ENCODE measurements at regions not wholly inside any gene's neighbourhood (a gene's known extent, or its start where the extent isn't known, plus 50 kb on each side); places are given as distances from the start of the nearest gene placed in this dataset.
A peak's percentile ranks its signal among the peaks of the same experiment; 100 is the strongest.
"Not testable (repeated sequence)": the region's sequence is repeated elsewhere in the genome, so short reads cannot be mapped to it uniquely, and the experiment has no call there.

DNA sequence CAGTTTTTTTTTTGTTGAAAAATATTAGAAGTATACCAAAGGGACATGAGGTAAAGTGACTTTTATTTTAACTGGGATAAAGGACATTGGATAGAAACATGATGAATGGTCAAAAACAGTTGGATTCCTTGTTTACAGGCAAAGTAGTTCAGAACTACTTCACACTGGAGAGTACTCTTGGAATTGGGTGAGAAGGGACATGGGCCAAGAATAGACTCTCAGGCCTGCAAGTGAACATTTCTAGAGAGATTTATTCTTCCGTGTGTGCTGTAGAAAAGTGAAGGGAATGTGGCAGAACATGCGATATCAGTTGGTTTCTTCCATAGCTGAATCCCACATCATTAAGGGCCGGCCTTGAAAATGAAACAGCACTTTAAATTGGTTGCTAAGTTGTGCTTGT is 290.5 kb downstream of the ADGRL2 start:
- DNase-seq (ENCODE audit: low read depth), result no peak

DNA sequence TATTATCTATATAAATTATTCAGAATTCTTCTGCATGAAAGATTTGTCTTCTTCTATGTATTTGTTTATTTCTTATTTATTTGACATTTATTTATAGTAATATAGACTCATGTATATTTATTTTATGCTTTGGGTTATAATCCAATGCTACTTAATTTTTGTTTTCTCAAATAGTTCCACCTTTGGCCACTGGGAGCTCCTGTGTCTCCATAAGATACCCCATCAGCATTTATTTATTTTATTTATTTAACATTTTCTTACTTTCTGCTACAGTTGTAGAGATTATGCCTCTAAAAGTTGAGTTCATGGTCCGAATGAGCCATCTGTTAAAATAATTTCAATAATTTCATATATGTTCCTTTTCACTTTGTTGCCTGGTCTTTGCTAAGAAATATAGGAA is 289.4 kb downstream of the ADGRL2 start:
- DNase-seq (ENCODE audit: low read depth), result no peak

DNA sequence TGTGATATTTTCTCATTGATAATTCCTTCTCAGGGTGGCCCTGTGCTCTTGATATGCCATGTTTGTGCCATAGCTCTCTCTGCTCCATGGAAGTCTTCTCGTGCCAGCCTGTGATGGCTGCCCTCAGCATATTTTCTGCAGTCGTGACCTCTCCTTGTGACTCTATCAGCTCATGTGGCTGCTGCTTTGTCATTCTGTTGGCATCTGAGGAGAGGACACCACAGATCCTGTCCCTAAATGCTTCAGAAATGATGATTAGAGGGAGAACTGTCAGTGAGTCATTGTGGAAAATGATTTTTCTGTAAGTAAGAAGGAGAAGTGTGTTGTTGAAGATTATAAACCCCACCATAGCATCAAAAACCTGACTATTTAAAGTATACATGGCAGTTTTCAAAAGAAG is 286.0 kb downstream of the ADGRL2 start:
- DNase-seq (ENCODE audit: low read depth), result peak; percentile 50

DNA sequence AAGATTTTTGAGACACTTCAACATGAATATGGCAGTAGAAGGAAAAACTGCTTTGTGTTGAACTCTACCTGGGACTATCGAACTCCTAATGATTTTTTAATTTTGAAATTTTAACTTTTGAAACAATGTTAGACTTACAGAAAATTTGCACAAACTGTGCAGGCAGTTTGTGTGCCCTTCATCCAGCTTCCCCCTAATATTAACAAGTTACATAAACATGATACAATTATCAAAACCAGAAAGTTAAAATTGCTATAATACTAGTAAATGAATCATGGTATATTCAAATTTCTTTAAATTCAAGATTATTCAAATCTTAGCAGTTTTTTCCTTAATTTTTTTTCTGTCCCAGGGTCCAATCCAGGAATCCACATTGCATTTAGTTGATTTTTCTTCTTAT is 278.9 kb downstream of the ADGRL2 start:
- DNase-seq (ENCODE audit: low read depth), result no peak

DNA sequence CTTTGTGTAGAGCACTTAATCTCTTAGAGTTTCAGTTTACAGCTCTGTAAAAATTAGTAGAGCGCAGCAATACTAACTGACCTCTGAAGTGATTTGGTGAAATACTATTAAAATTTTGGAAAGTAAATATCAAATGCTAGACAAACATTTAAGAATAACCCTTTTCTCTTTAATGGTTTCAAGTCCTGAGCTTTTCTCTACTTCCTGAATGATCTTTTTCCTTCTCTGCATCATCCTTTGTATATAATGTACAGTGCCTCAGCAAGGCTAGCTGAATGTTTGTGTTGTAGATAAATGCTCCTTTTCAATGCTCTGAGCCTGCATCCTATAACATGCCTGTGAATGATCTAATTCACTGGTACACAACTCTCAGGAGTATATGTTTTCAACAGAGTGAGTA is 272.9 kb downstream of the ADGRL2 start:
- no peak for DNase-seq (ENCODE audit: low read depth)

DNA sequence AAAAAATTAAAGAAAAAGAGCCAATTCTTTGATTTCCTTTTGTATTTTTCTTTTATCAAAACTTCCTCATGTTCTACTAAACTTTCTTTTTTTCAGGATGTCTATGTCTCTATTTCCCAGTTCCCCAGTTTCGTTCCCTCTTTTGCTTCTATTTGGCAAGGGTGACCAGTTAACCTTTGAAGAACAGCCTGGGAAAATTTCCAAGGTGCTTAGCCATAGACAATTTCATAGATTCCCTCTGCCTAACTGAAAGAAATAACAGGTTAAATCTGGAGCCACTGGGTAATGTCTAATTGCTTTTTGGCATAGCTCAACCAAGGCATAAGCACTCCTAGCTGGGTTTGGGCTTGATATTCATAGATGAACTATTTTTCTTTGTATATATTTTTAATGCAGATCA is 272.3 kb downstream of the ADGRL2 start:
- DNase-seq (ENCODE audit: low read depth), result no peak

DNA sequence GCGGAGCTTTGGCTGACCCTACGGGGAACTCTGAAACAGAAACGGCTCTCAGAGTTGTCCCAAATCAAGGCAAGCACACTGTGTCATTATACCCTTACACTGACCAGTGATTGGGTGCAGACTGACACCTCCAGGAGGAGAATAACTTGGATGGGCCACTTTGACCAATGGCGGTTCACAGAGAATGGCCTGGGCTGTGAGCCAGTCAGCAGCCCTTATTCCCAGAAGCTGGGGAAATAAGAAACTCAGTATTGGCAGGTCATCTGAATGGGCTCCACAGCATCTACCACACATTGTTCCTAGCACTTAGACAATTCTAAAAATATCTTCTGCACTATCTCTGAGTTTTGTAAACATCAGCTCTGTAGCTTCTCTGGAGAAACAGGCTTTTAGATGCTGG is 265.2 kb downstream of the ADGRL2 start:
- DNase-seq (ENCODE audit: low read depth), result no peak

DNA sequence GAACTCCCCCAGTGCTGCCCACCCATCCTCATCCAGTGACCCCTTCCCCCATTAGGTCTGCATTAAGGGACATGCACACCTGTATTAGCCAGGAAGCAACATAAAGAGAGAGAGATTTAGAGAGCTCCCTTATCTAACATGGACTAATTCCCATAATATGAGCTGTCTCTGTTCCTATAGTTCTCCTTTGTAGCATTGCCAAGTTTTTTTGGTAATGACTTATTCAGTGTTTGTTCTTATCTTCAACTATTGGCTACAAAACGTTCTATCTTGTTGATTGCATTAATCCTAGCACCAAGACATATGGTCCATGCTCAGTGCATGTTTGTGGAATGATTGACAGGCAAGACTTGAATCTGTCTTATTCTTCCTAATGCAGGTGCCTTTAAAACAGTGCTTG is 264.0 kb downstream of the ADGRL2 start:
- no peak for DNase-seq (ENCODE audit: low read depth)

DNA sequence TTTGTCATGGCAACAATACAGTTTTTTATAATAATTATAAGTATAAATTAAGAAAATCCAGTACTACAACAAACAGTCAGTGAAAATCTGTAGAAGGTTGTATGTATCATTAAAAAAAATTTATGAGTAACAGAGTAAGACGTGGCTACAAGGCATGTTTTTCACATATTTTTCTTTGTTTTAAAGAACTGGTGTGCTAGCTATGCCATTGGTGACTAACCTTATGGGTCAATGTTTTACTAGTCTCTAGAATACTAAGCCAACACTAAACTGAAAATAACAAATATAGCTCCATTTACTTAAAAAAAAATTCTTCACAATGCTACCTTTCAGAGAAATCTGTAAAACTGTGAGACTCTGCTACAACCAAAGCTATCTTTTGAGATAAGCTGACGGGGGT is 261.5 kb downstream of the ADGRL2 start:
- no peak for DNase-seq (ENCODE audit: low read depth)

DNA sequence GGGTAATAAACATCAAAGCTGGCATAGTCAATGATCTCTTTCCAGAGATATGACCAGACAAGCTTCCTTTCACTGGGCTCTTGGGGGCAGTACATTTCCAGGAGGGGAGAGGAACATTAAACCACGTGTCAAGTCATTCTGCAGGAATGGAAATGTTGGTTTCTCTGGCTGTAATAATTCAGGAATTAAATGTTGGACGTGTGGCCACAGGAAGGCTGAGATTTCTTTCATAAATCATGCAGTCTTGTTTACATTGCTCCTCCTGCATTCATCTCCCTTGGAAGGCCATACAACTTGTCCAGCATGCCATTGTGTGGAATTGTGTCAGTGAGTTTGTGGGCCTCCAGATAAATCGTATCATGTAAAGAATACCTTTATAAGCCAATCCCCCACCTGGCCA is 259.2 kb downstream of the ADGRL2 start:
- DNase-seq (ENCODE audit: low read depth), result peak; percentile 18

DNA sequence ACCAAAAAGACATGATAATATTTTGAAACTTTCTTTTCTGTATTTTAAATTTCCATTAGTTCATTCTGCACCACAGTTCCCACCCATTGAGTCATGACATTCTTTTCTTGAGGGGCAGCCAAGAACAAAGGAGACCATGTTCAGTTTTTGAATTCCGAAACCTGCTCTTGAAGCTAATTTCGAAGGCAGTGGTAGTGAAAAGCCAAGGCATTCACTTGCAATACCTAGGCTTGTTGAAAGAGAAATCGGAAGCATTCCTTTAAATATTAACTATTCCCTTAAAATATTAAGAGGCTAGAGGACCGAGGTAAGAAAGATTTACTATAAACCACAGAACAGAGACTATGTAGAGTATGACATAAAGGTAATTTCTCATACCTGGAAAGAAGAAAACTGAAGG is 256.3 kb downstream of the ADGRL2 start:
- DNase-seq (ENCODE audit: low read depth), result no peak

DNA sequence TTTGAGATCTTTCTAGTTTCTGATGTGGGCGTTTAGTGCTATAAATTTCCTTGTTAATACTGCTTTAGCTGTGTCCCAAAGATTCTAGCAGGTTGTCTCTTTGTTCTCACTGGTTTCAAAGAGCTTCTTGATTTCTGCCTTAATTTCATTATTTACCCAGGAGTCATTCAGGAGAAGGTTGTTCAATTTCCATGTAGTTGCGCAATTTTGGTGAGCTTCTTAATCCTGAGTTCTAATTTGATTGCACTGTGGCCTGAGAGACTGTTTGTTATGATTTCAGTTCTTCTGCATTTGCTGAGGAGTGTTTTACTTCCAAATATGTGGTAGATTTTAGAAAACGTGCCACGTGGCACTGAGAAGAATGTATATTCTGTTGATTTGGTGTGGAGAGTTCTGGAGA is 254.6 kb downstream of the ADGRL2 start:
- not testable (repeated sequence) for DNase-seq (ENCODE audit: low read depth)

DNA sequence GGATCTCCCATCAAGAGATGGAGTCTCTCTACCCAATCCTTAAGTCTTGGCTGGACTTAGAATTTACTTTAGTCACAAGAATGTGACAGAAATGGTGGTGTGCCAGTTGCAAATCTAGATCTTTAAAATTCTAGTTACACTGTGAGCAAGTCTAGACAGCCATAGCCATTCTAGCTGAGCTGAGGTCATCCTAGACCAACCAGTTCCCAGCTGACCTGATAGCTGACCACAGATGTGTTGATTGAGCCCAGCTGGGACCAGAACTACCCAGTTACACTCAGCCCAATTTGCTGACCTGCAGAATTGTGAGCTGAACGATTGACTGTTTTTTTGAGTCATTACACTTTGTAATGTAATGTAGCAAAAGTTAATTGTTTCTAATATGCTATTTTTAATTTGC is 251.8 kb downstream of the ADGRL2 start:
- DNase-seq (ENCODE audit: low read depth), result peak; percentile 1

DNA sequence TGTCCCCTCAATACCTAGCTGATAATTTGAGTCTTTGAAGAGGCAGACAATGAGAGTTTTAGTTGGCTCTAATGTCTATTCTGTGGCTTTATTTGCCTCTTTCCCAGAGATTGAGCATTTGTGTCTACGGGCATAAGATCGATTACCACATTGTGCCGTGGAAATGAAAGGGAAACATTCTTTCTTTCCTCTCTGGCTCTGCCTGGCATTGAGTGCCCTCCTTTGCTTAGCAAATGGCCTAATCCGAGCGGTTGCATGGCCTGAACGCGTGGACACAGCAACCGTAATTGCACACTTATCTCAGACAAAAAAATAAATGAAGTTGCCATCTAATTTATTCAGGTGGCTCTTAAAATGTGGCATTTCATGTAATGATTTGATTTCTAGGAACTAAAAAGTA is 247.9 kb downstream of the ADGRL2 start:
- DNase-seq (ENCODE audit: low read depth), result no peak

DNA sequence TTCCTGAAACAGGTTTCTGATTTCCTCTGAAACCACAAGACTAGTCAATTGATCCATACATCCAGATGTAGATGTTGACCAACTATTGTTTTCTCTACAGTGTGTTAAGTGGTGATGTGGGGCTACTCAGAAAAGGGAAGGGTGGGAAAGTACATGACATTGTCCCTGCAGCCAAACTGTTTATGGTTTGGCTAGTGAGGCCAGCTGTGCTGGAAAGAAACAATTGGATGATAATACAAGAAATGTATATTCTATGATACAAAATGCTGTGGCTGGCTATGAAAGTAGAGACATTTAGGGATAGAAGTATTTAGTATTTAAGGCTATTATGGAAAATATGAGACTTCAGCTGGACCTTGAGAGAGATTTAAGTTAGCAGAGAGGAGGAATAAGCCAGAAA is 244.5 kb downstream of the ADGRL2 start:
- no peak for DNase-seq (ENCODE audit: low read depth)

DNA sequence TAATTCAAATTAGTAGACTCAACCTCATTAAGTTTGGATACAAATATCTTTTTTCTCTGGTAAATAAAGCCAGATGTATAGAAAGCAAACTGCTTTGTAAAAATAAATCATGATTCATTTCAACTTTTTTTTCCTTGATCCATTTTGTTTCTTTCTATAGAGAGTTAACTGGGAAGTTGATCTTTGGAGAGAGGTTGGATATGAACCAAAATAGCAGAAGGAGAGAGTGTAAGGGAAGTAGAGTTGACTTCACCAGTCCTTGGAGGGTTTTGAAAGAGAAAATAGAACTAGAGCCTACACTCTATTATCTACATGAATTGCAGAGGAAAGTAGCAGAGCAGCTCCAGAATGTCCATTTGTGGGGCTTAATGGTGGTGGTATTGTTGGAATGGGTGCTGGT is 243.8 kb downstream of the ADGRL2 start:
- no peak for DNase-seq (ENCODE audit: low read depth)

DNA sequence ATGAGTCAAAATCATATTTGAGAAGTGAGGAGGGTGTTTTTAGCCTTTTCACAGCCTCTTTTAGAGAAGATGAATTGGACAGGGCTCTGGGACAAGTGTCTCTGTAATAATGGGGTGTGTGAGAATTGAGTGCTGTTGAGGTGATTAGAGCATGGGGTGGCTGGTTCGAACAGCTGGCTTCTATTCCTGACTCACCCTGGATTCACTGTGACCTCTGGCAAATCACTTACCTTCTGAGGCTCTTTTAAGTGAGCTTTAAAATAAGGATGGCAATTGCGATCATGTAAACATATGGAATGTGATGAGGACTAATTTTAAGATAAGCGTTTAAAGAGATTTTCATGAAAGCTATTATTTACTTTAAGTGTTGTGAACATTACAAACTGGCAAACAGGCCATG is 243.4 kb downstream of the ADGRL2 start:
- DNase-seq (ENCODE audit: low read depth), result no peak

DNA sequence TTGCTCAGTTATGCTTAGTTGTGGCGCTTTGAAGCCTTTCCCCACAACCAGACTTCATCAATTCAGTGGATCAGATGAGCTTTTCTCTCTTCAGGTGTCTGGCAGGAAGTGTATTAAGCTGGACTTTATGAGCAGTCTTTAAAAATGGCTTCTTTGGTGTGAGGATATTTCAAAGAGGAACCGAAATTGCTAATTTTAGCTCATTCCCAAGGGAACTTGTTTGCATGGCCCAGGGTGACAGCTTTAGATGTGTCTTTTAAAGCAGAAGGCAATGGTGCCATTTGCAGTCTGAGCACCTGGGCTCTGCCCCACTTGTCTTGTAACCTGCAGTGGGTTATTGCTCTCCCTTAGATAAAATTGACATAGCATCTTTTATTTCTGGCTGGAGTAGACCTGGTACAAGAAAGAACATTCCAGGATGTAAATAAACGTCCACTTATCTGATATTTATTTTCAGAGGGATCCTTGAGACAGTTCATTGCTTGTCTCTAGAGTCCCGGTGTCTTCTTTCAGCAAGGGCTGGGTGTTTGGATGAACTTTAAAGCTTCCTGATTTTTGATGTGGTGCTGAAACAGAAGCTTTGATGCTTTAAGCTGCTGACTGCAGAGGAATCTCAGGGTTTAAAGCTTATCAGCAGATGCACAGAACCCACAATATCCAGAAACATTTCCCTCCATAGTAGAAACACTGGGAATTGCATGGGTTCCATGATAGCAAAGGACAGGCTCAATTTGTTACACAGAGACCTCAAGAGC is 241.7 kb downstream of the ADGRL2 start:
- DNase-seq (ENCODE audit: low read depth), result no peak
